CD14-positive monocyte (primary cell): ENCODE measurements at regions not wholly inside any gene's neighbourhood (a gene's known extent, or its start where the extent isn't known, plus 50 kb on each side); places are given as distances from the start of the nearest gene placed in this dataset.

Experiments
- DNase-seq, 3 donors: peaks; one replicate each; pipeline ENCODE4 v3.0.0-alpha.2; 2011 to 2022
- H2AFZ ChIP-seq: 2 replicates; pipeline ENCODE4 v1.6.0; 2012; ENCODE audit warnings: mild to moderate bottlenecking, low read depth, low read length, inconsistent platforms; ENCODE audit not compliant: insufficient read depth, poor library complexity, severe bottlenecking
- H3K27ac ChIP-seq, 2 donors: 1 replicate in 1 of 2; 2 replicates in 1 of 2; pipeline ENCODE4 v1.5.1; 2012 to 2013; ENCODE audit warnings: low read length in 2 of 2, control low read depth in 1 of 2, inconsistent platforms in 1 of 2, low read depth in 1 of 2, mild to moderate bottlenecking in 1 of 2
- H3K27me3 ChIP-seq, 2 donors: one replicate each; pipeline versions ENCODE4 v1.6.0 to v1.6.1; 2011 to 2013; ENCODE audit warnings: low read length in 2 of 2; ENCODE audit not compliant: control insufficient read depth in 2 of 2, insufficient read depth in 2 of 2
- H3K36me3 ChIP-seq, 2 donors: replicated peaks in 1 of 2; 1 replicate in 1 of 2; 2 replicates in 1 of 2; pipeline versions ENCODE4 v1.5.1 to v1.6.1; 2012 to 2013; ENCODE audit warnings: low read length in 2 of 2, control low read depth in 1 of 2, inconsistent platforms in 1 of 2, mild to moderate bottlenecking in 1 of 2; ENCODE audit not compliant: insufficient read depth in 2 of 2, control insufficient read depth in 1 of 2
- H3K4me1 ChIP-seq, 2 donors: 1 replicate in 1 of 2; 2 replicates in 1 of 2; pipeline versions ENCODE4 v1.5.1 to v1.6.1; 2012 to 2013; ENCODE audit warnings: low read length in 2 of 2, control low read depth in 1 of 2, inconsistent platforms in 1 of 2, mild to moderate bottlenecking in 1 of 2, moderate library complexity in 1 of 2; ENCODE audit not compliant: insufficient read depth in 2 of 2, control insufficient read depth in 1 of 2
- H3K4me2 ChIP-seq: replicated peaks from 2 replicates; pipeline ENCODE3; 2012; ENCODE audit warnings: low read length, moderate library complexity, mild to moderate bottlenecking; ENCODE audit not compliant: poor library complexity, severe bottlenecking; ENCODE audit errors: extremely low read depth
- H3K4me3 ChIP-seq, 3 experiments: fragments of 200-600 bp in 1 of 3; sonication (generic) in 1 of 3; replicated peaks in 1 of 3; 1 replicate in 2 of 3; 2 replicates in 1 of 3; pipeline ENCODE4 v1.5.1; 2011 to 2013; ENCODE audit warnings: low read length in 3 of 3, mild to moderate bottlenecking in 3 of 3, control low read depth in 2 of 3, low read depth in 2 of 3, inconsistent platforms in 1 of 3, moderate library complexity in 1 of 3
- H3K79me2 ChIP-seq: 2 replicates; pipeline ENCODE4 v1.6.0; 2012; ENCODE audit warnings: mild to moderate bottlenecking, control low read depth, inconsistent platforms, low read length, moderate library complexity; ENCODE audit not compliant: insufficient read depth
- H3K9ac ChIP-seq: 2 replicates; pipeline ENCODE4 v1.6.0; 2017; ENCODE audit warnings: low read length, mild to moderate bottlenecking; ENCODE audit not compliant: insufficient read depth, poor library complexity, severe bottlenecking
- H3K9me3 ChIP-seq, 2 donors: replicated peaks in 1 of 2; 1 replicate in 1 of 2; 2 replicates in 1 of 2; pipeline versions ENCODE4 v1.5.1 to v1.6.1; 2012 to 2013; ENCODE audit warnings: low read length in 2 of 2, control low read depth in 1 of 2; ENCODE audit not compliant: control insufficient read depth in 1 of 2, insufficient read depth in 1 of 2
- H4K20me1 ChIP-seq: 2 replicates; pipeline ENCODE4 v1.6.0; 2012; ENCODE audit warnings: mild to moderate bottlenecking, low read length, control low read depth, moderate library complexity; ENCODE audit not compliant: insufficient read depth
- H3K27ac Mint-ChIP-seq, 7 donors: one replicate each; pipeline ENCODE4 v1.8.0; 2020; ENCODE audit warnings: mild to moderate bottlenecking in 7 of 7, mixed read lengths in 7 of 7, moderate library complexity in 6 of 7, inconsistent platforms in 2 of 7
- H3K27me3 Mint-ChIP-seq, 3 donors: one replicate each; pipeline ENCODE4 v1.8.0; 2021 to 2022; ENCODE audit warnings: low read depth in 3 of 3, mild to moderate bottlenecking in 3 of 3, mixed read lengths in 3 of 3, moderate library complexity in 3 of 3, inconsistent platforms in 1 of 3
- H3K36me3 Mint-ChIP-seq, 2 donors: one replicate each; pipeline ENCODE4 v1.8.0; 2020; ENCODE audit warnings: mixed read lengths in 2 of 2, inconsistent platforms in 1 of 2, mild to moderate bottlenecking in 1 of 2
- H3K4me1 Mint-ChIP-seq: one replicate; pipeline ENCODE4 v1.8.0; 2020; ENCODE audit warnings: mild to moderate bottlenecking, mixed read lengths
- H3K4me3 Mint-ChIP-seq, 2 donors: one replicate each; pipeline ENCODE4 v1.8.0; 2020; ENCODE audit warnings: mild to moderate bottlenecking in 2 of 2, mixed read lengths in 2 of 2, moderate library complexity in 1 of 2
- H3K9me3 Mint-ChIP-seq, 7 donors: one replicate each; pipeline ENCODE4 v1.8.0; 2020 to 2022; ENCODE audit warnings: mixed read lengths in 7 of 7, mild to moderate bottlenecking in 6 of 7, moderate library complexity in 6 of 7, inconsistent platforms in 2 of 7
- WGBS: methylation state at CpG from one replicate; pipeline ENCODE4 v1.1.5; 2013; ENCODE audit warnings: missing lambda C conversion rate; ENCODE audit not compliant: insufficient coverage; 5-methylcytosine and 5-hydroxymethylcytosine counted together
- intact Hi-C, 2 donors: fragments of 100-400 bp; cut with micrococcal nuclease; formaldehyde crosslinking; loops; one replicate each; pipeline versions ENCODE4 v1.15.0 to v1.15.1; 2023
- TF ChIP-seq, protein P1 (sequence below): fragments of 200-600 bp; IDR thresholded peaks from one replicate; pipeline ENCODE4 v1.8.0; 2022; ENCODE audit warnings: antibody characterized with exemption, mild to moderate bottlenecking

- no peaks in the 10 kb centered on the region for H3K27me3 ChIP-seq
- no peak overlapping the region for H3K27ac ChIP-seq
- Mint-ChIP-seq H3K4me1 (no peaks in the 10 kb centered on the region), H3K27ac (no peak overlapping the region), H3K9me3 (peaks cover 0 to 2% (median 0%) of the 10 kb centered on the region in 7 donors), H3K4me3 (no peak overlapping the region), H3K27me3 (no peaks in the 10 kb centered on the region), H3K36me3 (no peaks in the 10 kb centered on the region)
- H4K20me1 ChIP-seq = no peaks in the 10 kb centered on the region
- no peak overlapping the region for H3K4me3 ChIP-seq
- no peak overlapping the region for H3K4me2 ChIP-seq
- intact Hi-C loops = no loop called here
- 100% methylated on average over 1 of the region's 4 CpGs for WGBS
- no peaks in the 10 kb centered on the region for H3K9me3 ChIP-seq
- TF ChIP-seq, protein P1, sequence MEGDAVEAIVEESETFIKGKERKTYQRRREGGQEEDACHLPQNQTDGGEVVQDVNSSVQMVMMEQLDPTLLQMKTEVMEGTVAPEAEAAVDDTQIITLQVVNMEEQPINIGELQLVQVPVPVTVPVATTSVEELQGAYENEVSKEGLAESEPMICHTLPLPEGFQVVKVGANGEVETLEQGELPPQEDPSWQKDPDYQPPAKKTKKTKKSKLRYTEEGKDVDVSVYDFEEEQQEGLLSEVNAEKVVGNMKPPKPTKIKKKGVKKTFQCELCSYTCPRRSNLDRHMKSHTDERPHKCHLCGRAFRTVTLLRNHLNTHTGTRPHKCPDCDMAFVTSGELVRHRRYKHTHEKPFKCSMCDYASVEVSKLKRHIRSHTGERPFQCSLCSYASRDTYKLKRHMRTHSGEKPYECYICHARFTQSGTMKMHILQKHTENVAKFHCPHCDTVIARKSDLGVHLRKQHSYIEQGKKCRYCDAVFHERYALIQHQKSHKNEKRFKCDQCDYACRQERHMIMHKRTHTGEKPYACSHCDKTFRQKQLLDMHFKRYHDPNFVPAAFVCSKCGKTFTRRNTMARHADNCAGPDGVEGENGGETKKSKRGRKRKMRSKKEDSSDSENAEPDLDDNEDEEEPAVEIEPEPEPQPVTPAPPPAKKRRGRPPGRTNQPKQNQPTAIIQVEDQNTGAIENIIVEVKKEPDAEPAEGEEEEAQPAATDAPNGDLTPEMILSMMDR = no peak
- no peak overlapping the region for H2AFZ ChIP-seq
- H3K4me1 ChIP-seq = no peaks in the 10 kb centered on the region
- no peak for DNase-seq
- H3K9ac ChIP-seq = no peak overlapping the region
- H3K36me3 ChIP-seq = no peaks in the 10 kb centered on the region
- H3K79me2 ChIP-seq = no peaks in the 10 kb centered on the region
Observed at GRCh38 chr4:170599894-170600293, 510.1 kb upstream of the AADAT start.

- Histone ChIP-seq H3K9me3 (no peaks in the 10 kb centered on the region), H3K79me2 (no peaks in the 10 kb centered on the region), H3K4me3 (no peak overlapping the region), H3K36me3 (no peaks in the 10 kb centered on the region), H3K27me3 (no peaks in the 10 kb centered on the region), H3K9ac (no peak overlapping the region), H2AFZ (no peak overlapping the region), H3K27ac (no peak overlapping the region), H4K20me1 (no peaks in the 10 kb centered on the region), H3K4me2 (no peak overlapping the region), H3K4me1 (no peaks in the 10 kb centered on the region)
- Mint-ChIP-seq H3K4me3 (no peak overlapping the region), H3K4me1 (no peaks in the 10 kb centered on the region), H3K9me3 (no peaks in the 10 kb centered on the region), H3K27ac (no peak overlapping the region), H3K27me3 (peaks cover 0 to 3% (median 0%) of the 10 kb centered on the region in 3 donors), H3K36me3 (no peaks in the 10 kb centered on the region)
- no peak for DNase-seq
- no CpG with 5 or more reads among the region's 3 CpGs for WGBS
- intact Hi-C loops = no loop called here
- TF ChIP-seq, protein P1 = no peak
Observed at GRCh38 chr4:170591076-170591475, 501.3 kb upstream of the AADAT start.
